Pancreas (tissue), 10 donors: ENCODE measurements at regions not wholly inside any gene's neighbourhood (a gene's known extent, or its start where the extent isn't known, plus 50 kb on each side); places are given as distances from the start of the nearest gene placed in this dataset.

Experiments used
- ATAC-seq, 4 donors: fragments of 200-7000 bp; cut with Tn5 transposase; one replicate each; pipeline versions ENCODE4 v1.8.0 to v1.9.1; 2020; ENCODE audit warnings: mild to moderate bottlenecking in 4 of 4, moderate library complexity in 4 of 4
- DNase-seq, 6 donors: peaks; one replicate each; pipeline ENCODE4 v3.0.0-alpha.2; 2020
- FAIRE-seq: peaks from 2 replicates; lab custom pipeline; 2012; peaks lifted over from hg19 to GRCh38; lab: Jason Lieb, UNC
- H3K27ac ChIP-seq, 4 donors: fragments of 200-600 bp; sonication (generic); 1 replicate in 3 of 4; 2 replicates in 1 of 4; pipeline versions ENCODE4 v1.5.0 to v1.8.0; 2020
- H3K27me3 ChIP-seq, 4 donors: fragments of 200-600 bp; one replicate each; pipeline ENCODE4 v1.8.0; 2021
- H3K36me3 ChIP-seq, 3 donors: fragments of 200-600 bp; sonication (generic) in 1 of 3; one replicate each; pipeline versions ENCODE4 v1.5.0 to v1.8.0; 2020 to 2021
- H3K4me1 ChIP-seq, 3 donors: fragments of 200-600 bp; one replicate each; pipeline ENCODE4 v1.8.0; 2021
- H3K4me3 ChIP-seq, 4 donors: fragments of 200-600 bp; sonication (generic) in 2 of 4; one replicate each; pipeline versions ENCODE4 v1.5.0 to v1.8.0; 2020 to 2021
- H3K9me3 ChIP-seq, 4 donors: fragments of 200-600 bp; one replicate each; pipeline ENCODE4 v1.8.0; 2021
- WGBS, 2 donors: extraction: QIAGEN DNeasy Blood & Tissue Kit; methylation state at CpG; one replicate each; pipeline ENCODE4 v1.1.7; 2013; 5-methylcytosine and 5-hydroxymethylcytosine counted together
- intact Hi-C, 3 donors: fragments of 100-400 bp; cut with DNase I; formaldehyde crosslinking; loops; one replicate each; pipeline versions ENCODE4 v1.11.1 to v1.14.2; 2022
- TF ChIP-seq, protein P1 (sequence below), 4 donors: fragments of 200-600 bp; sonication (generic) in 3 of 4; IDR thresholded peaks; one replicate each; pipeline versions ENCODE4 v1.5.0 to v1.8.0; 2021; ENCODE audit warnings: antibody characterized with exemption in 4 of 4
- donor health status: healthy with polysubstance abuse.
- donor health status: DM: no; HTN: no; CAD: no; lungs with moderate emphysema.
- donor health status: DM: no; HTN: no; CAD: no.
- donor health status: control.
- donor health status: control.
- donor health status: Bipolar disorder and iron deficiency.
- donor health status: DM: yes; HTN: yes; CAD: no.
- donor health status: DM: no; HTN: no; CAD: no.
- donor health status: DM: no; HTN: no; CAD: no.
- donor health status: DM: yes; HTN: yes; CAD: no.

GRCh38 chr1:234924450-234925355, 203.9 kb downstream of the TOMM20 start:
- ATAC-seq (no peak), FAIRE-seq (no peak), DNase-seq (peak in 2 of 6 donors; percentile 9 to 13)
- peak overlapping the region in 1 of 4 donors; percentile 34 for H3K27ac ChIP-seq
- TF ChIP-seq, protein P1, sequence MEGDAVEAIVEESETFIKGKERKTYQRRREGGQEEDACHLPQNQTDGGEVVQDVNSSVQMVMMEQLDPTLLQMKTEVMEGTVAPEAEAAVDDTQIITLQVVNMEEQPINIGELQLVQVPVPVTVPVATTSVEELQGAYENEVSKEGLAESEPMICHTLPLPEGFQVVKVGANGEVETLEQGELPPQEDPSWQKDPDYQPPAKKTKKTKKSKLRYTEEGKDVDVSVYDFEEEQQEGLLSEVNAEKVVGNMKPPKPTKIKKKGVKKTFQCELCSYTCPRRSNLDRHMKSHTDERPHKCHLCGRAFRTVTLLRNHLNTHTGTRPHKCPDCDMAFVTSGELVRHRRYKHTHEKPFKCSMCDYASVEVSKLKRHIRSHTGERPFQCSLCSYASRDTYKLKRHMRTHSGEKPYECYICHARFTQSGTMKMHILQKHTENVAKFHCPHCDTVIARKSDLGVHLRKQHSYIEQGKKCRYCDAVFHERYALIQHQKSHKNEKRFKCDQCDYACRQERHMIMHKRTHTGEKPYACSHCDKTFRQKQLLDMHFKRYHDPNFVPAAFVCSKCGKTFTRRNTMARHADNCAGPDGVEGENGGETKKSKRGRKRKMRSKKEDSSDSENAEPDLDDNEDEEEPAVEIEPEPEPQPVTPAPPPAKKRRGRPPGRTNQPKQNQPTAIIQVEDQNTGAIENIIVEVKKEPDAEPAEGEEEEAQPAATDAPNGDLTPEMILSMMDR (IDR thresholded peaks at IDR 0.05), result no peak
- no peaks in the 10 kb centered on the region for H3K9me3 ChIP-seq
- H3K4me3 ChIP-seq, result no peak overlapping the region
- peaks cover 5 to 32% (median 10%) of the 10 kb centered on the region in 3 donors for H3K4me1 ChIP-seq
- no peaks in the 10 kb centered on the region for H3K36me3 ChIP-seq
- intact Hi-C loops, result no loop called here
- 88 to 92% methylated on average over 17 of the region's 17 CpGs for WGBS, 2 donors
- H3K27me3 ChIP-seq, result no peaks in the 10 kb centered on the region

GRCh38 chr1:234923626-234924025, 205.0 kb downstream of the TOMM20 start:
- Histone ChIP-seq H3K9me3 (no peaks in the 10 kb centered on the region), H3K36me3 (no peaks in the 10 kb centered on the region), H3K4me3 (no peak overlapping the region), H3K27ac (no peak overlapping the region), H3K27me3 (no peaks in the 10 kb centered on the region), H3K4me1 (peaks cover 11 to 43% (median 19%) of the 10 kb centered on the region in 3 donors)
- WGBS, 2 donors, result 90 to 94% methylated on average over 5 of the region's 5 CpGs
- DNase-seq (peak in 2 of 6 donors; percentile 15 to 32), FAIRE-seq (no peak), ATAC-seq (no peak)
- TF ChIP-seq, protein P1 (IDR thresholded peaks at IDR 0.05), result no peak
- intact Hi-C loops, result no loop called here

DNA sequence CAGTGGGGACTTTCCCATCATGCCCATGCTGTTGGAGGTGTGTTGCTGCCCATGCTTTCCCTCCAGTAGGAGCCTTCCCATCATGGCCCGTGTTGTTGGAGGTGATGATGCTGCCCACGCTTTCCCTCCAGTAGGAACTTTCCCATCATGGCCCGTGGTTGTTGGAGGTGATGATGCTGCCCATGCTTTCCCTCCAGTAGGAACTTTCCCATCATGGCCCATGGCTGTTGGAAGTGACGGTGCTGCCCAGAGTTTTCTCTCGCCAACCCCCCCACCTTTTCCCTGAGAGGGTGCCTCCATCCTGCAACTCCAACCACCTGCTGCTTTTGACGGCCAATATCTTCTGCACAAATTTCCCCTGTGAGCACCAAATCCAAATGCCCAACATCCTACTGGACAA, 205.7 kb downstream of the TOMM20 start:
- intact Hi-C loops, result no loop called here
- TF ChIP-seq, protein P1 (IDR thresholded peaks at IDR 0.05), result no peak
- no peaks in the 10 kb centered on the region for H3K36me3 ChIP-seq
- H3K4me3 ChIP-seq, result no peak overlapping the region
- ATAC-seq, result no peak
- peak in 1 of 6 donors; percentile 3 for DNase-seq
- no peaks in the 10 kb centered on the region for H3K9me3 ChIP-seq
- H3K4me1 ChIP-seq, result peaks cover 15 to 48% (median 25%) of the 10 kb centered on the region in 3 donors
- 96% methylated on average over 6 of the region's 6 CpGs for WGBS, 2 donors
- H3K27me3 ChIP-seq, result no peaks in the 10 kb centered on the region
- H3K27ac ChIP-seq, result no peak overlapping the region
- FAIRE-seq, result no peak

DNA sequence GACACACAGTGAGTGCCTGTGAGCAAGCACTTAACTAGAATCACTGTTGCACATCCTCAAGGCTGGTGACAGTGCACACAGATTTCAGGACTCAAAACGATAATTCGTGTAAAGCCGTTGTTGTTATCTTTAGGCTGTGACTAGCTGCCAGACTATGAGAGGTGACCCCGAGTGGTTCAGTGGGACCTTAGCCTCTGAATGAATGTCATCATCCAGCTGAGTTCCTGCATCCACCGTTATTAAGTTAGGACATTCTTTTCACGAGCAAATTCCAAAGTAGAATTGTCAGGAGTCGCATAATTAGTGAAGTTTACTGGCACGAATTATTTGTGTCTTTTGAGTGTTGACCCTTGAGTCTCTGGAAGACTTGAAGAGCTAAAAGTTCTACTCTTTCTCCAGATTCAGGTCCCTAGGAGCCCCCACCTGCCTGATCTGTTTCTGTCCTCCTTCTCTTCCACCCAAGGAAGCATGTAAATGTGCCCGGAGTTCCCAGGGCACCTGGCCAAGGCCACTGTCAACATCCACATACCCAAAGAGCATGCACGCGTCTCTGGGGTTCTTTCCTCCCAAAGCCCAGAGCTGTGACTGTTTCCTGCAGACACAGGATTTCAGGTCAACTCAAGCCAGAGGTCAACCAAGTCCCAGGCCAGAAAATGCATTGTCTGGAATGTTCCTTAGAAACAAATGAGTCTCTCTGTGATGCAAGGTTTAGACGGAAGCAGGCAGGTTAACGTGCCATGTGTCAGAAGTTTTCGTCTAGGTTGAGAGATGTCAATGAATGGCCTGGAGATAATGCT, 207.2 kb downstream of the TOMM20 start:
- no peaks in the 10 kb centered on the region for H3K27me3 ChIP-seq
- intact Hi-C loops, result no loop called here
- H3K4me1 ChIP-seq, result peaks cover 24 to 58% (median 40%) of the 10 kb centered on the region in 3 donors
- DNase-seq (peak; percentile 49 to 78 (median 70)), ATAC-seq (peak; percentile 12 to 50 (median 38)), FAIRE-seq (no peak)
- H3K4me3 ChIP-seq, result no peak overlapping the region
- TF ChIP-seq, protein P1 (IDR thresholded peaks at IDR 0.05), result no peak
- H3K36me3 ChIP-seq, result no peaks in the 10 kb centered on the region
- WGBS, 2 donors, result 24% methylated on average over 14 of the region's 14 CpGs
- H3K27ac ChIP-seq, result peak overlapping the region in 2 of 4 donors; percentile 9 to 42
- H3K9me3 ChIP-seq, result no peaks in the 10 kb centered on the region
